ENCODE measurements at regions not wholly inside any gene's neighbourhood (a gene's known extent, or its start where the extent isn't known, plus 50 kb on each side); places are given as distances from the start of the nearest gene placed in this dataset.

GRCh38 chr20:3328501-3328900, 79.0 kb downstream of the DNAAF9 start:
- Histone ChIP-seq H3K18ac (ENCODE audit: low read length) (no peak overlapping the region), H3K4me2 (ENCODE audit: low read length) (no peak overlapping the region), H3K4me1 (ENCODE audit: control insufficient read depth, low read depth, low read length) (peaks cover 3% of the 10 kb centered on the region), H3K9ac (ENCODE audit: low read length) (no peak overlapping the region), H2BK5ac (ENCODE audit: low read length) (no peak overlapping the region), H2BK120ac (ENCODE audit: low read depth, low read length) (no peak overlapping the region), H2BK15ac (replicated peaks; ENCODE audit: low read depth) (no peak overlapping the region), H3K36me3 (ENCODE audit: control insufficient read depth, insufficient read depth, low read length) (peaks cover 2% of the 10 kb centered on the region), H3K27ac (ENCODE audit: low read depth, low read length) (no peak overlapping the region), H2AK5ac (ENCODE audit: low read length) (no peak overlapping the region), H3K4ac (ENCODE audit: low read depth, low read length) (no peak overlapping the region), H4K5ac (ENCODE audit: low read length) (no peak overlapping the region), H3K79me2 (ENCODE audit: control insufficient read depth, insufficient read depth, low read length) (no peaks in the 10 kb centered on the region), H3K79me1 (ENCODE audit: low read length) (no peaks in the 10 kb centered on the region), H4K8ac (ENCODE audit: low read depth, low read length) (no peak overlapping the region), H3K4me3 (ENCODE audit: low read length) (no peak overlapping the region), H3K56ac (ENCODE audit: low read length) (no peak overlapping the region), H3K23ac (ENCODE audit: low read length) (no peak overlapping the region), H3K27me3 (ENCODE audit: insufficient read depth, low read length, poor library complexity) (no peaks in the 10 kb centered on the region)
- WGBS (ENCODE audit: extremely low coverage, insufficient coverage, low lambda C conversion rate), result no CpG with 5 or more reads among the region's 4 CpGs
- DNase-seq, result no peak

GRCh38 chr20:3326779-3327521, 80.5 kb downstream of the DNAAF9 start:
- no peak overlapping the region for H2BK5ac ChIP-seq (ENCODE audit: low read length)
- WGBS (ENCODE audit: extremely low coverage, insufficient coverage, low lambda C conversion rate), result no CpG with 5 or more reads among the region's 7 CpGs
- H2BK120ac ChIP-seq (ENCODE audit: low read depth, low read length), result no peak overlapping the region
- peaks cover 3% of the 10 kb centered on the region for H3K36me3 ChIP-seq (ENCODE audit: control insufficient read depth, insufficient read depth, low read length)
- H2AK5ac ChIP-seq (ENCODE audit: low read length), result no peak overlapping the region
- H3K9ac ChIP-seq (ENCODE audit: low read length), result no peak overlapping the region
- no peak overlapping the region for H3K23ac ChIP-seq (ENCODE audit: low read length)
- H3K27me3 ChIP-seq (ENCODE audit: insufficient read depth, low read length, poor library complexity), result no peaks in the 10 kb centered on the region
- H3K79me1 ChIP-seq (ENCODE audit: low read length), result no peaks in the 10 kb centered on the region
- no peak overlapping the region for H3K4me2 ChIP-seq (ENCODE audit: low read length)
- H4K8ac ChIP-seq (ENCODE audit: low read depth, low read length), result no peak overlapping the region
- no peak overlapping the region for H3K27ac ChIP-seq (ENCODE audit: low read depth, low read length)
- H4K5ac ChIP-seq (ENCODE audit: low read length), result no peak overlapping the region
- no peak overlapping the region for H3K4ac ChIP-seq (ENCODE audit: low read depth, low read length)
- no peaks in the 10 kb centered on the region for H3K79me2 ChIP-seq (ENCODE audit: control insufficient read depth, insufficient read depth, low read length)
- no peak overlapping the region for H3K4me3 ChIP-seq (ENCODE audit: low read length)
- no peak for DNase-seq
- peaks cover 7% of the 10 kb centered on the region for H3K4me1 ChIP-seq (ENCODE audit: control insufficient read depth, low read depth, low read length)
- H3K18ac ChIP-seq (ENCODE audit: low read length), result no peak overlapping the region
- no peak overlapping the region for H3K56ac ChIP-seq (ENCODE audit: low read length)
- H2BK15ac ChIP-seq (replicated peaks; ENCODE audit: low read depth), result no peak overlapping the region

GRCh38 chr20:3325864-3326263, 81.6 kb downstream of the DNAAF9 start:
- no peak overlapping the region for H3K23ac ChIP-seq (ENCODE audit: low read length)
- no peaks in the 10 kb centered on the region for H3K79me1 ChIP-seq (ENCODE audit: low read length)
- no peak overlapping the region for H2BK5ac ChIP-seq (ENCODE audit: low read length)
- no peak for DNase-seq
- no peaks in the 10 kb centered on the region for H3K79me2 ChIP-seq (ENCODE audit: control insufficient read depth, insufficient read depth, low read length)
- H3K4me1 ChIP-seq (ENCODE audit: control insufficient read depth, low read depth, low read length), result peaks cover 7% of the 10 kb centered on the region
- no peak overlapping the region for H3K9ac ChIP-seq (ENCODE audit: low read length)
- H3K36me3 ChIP-seq (ENCODE audit: control insufficient read depth, insufficient read depth, low read length), result peaks cover 1% of the 10 kb centered on the region
- H3K56ac ChIP-seq (ENCODE audit: low read length), result no peak overlapping the region
- no CpG with 5 or more reads among the region's 2 CpGs for WGBS (ENCODE audit: extremely low coverage, insufficient coverage, low lambda C conversion rate)
- no peak overlapping the region for H3K4me2 ChIP-seq (ENCODE audit: low read length)
- no peak overlapping the region for H3K4ac ChIP-seq (ENCODE audit: low read depth, low read length)
- H2BK120ac ChIP-seq (ENCODE audit: low read depth, low read length), result no peak overlapping the region
- no peak overlapping the region for H2AK5ac ChIP-seq (ENCODE audit: low read length)
- H3K18ac ChIP-seq (ENCODE audit: low read length), result no peak overlapping the region
- no peaks in the 10 kb centered on the region for H3K27me3 ChIP-seq (ENCODE audit: insufficient read depth, low read length, poor library complexity)
- no peak overlapping the region for H3K27ac ChIP-seq (ENCODE audit: low read depth, low read length)
- H3K4me3 ChIP-seq (ENCODE audit: low read length), result no peak overlapping the region
- no peak overlapping the region for H4K8ac ChIP-seq (ENCODE audit: low read depth, low read length)
- no peak overlapping the region for H2BK15ac ChIP-seq (replicated peaks; ENCODE audit: low read depth)
- H4K5ac ChIP-seq (ENCODE audit: low read length), result no peak overlapping the region

- H2BK5ac ChIP-seq (ENCODE audit: low read length), result no peak overlapping the region
- H3K9ac ChIP-seq (ENCODE audit: low read length), result no peak overlapping the region
- no CpG with 5 or more reads among the region's 5 CpGs for WGBS (ENCODE audit: extremely low coverage, insufficient coverage, low lambda C conversion rate)
- no peaks in the 10 kb centered on the region for H3K79me1 ChIP-seq (ENCODE audit: low read length)
- H3K4me2 ChIP-seq (ENCODE audit: low read length), result no peak overlapping the region
- H2AK5ac ChIP-seq (ENCODE audit: low read length), result no peak overlapping the region
- H3K4me1 ChIP-seq (ENCODE audit: control insufficient read depth, low read depth, low read length), result peaks cover 7% of the 10 kb centered on the region
- H3K23ac ChIP-seq (ENCODE audit: low read length), result no peak overlapping the region
- no peak overlapping the region for H3K18ac ChIP-seq (ENCODE audit: low read length)
- no peak overlapping the region for H3K27ac ChIP-seq (ENCODE audit: low read depth, low read length)
- H4K5ac ChIP-seq (ENCODE audit: low read length), result no peak overlapping the region
- no peak overlapping the region for H2BK120ac ChIP-seq (ENCODE audit: low read depth, low read length)
- H3K4ac ChIP-seq (ENCODE audit: low read depth, low read length), result no peak overlapping the region
- no peak overlapping the region for H3K4me3 ChIP-seq (ENCODE audit: low read length)
- peak; percentile 62 for DNase-seq
- H3K79me2 ChIP-seq (ENCODE audit: control insufficient read depth, insufficient read depth, low read length), result no peaks in the 10 kb centered on the region
- H2BK15ac ChIP-seq (replicated peaks; ENCODE audit: low read depth), result no peak overlapping the region
- no peak overlapping the region for H3K56ac ChIP-seq (ENCODE audit: low read length)
- no peak overlapping the region for H4K8ac ChIP-seq (ENCODE audit: low read depth, low read length)
- peaks cover 1% of the 10 kb centered on the region for H3K36me3 ChIP-seq (ENCODE audit: control insufficient read depth, insufficient read depth, low read length)
- no peaks in the 10 kb centered on the region for H3K27me3 ChIP-seq (ENCODE audit: insufficient read depth, low read length, poor library complexity)
Measured at GRCh38 chr20:3323398-3323797, 84.1 kb downstream of the DNAAF9 start.

GRCh38 chr20:3318226-3318884, 79.4 kb upstream of the SLC4A11 start:
- WGBS (ENCODE audit: extremely low coverage, insufficient coverage, low lambda C conversion rate), result no CpG with 5 or more reads among the region's 3 CpGs
- H2BK15ac ChIP-seq (replicated peaks; ENCODE audit: low read depth), result no peak overlapping the region
- no peak overlapping the region for H3K4ac ChIP-seq (ENCODE audit: low read depth, low read length)
- no peak overlapping the region for H3K4me2 ChIP-seq (ENCODE audit: low read length)
- no peak overlapping the region for H4K8ac ChIP-seq (ENCODE audit: low read depth, low read length)
- no peak overlapping the region for H2BK120ac ChIP-seq (ENCODE audit: low read depth, low read length)
- no peak overlapping the region for H4K5ac ChIP-seq (ENCODE audit: low read length)
- H3K79me2 ChIP-seq (ENCODE audit: control insufficient read depth, insufficient read depth, low read length), result no peaks in the 10 kb centered on the region
- peaks cover 3% of the 10 kb centered on the region for H3K36me3 ChIP-seq (ENCODE audit: control insufficient read depth, insufficient read depth, low read length)
- H3K23ac ChIP-seq (ENCODE audit: low read length), result no peak overlapping the region
- H3K27me3 ChIP-seq (ENCODE audit: insufficient read depth, low read length, poor library complexity), result no peaks in the 10 kb centered on the region
- no peak overlapping the region for H3K18ac ChIP-seq (ENCODE audit: low read length)
- no peak overlapping the region for H3K9ac ChIP-seq (ENCODE audit: low read length)
- no peak overlapping the region for H3K27ac ChIP-seq (ENCODE audit: low read depth, low read length)
- H2BK5ac ChIP-seq (ENCODE audit: low read length), result no peak overlapping the region
- DNase-seq, result no peak
- H3K4me3 ChIP-seq (ENCODE audit: low read length), result no peak overlapping the region
- no peaks in the 10 kb centered on the region for H3K79me1 ChIP-seq (ENCODE audit: low read length)
- H2AK5ac ChIP-seq (ENCODE audit: low read length), result no peak overlapping the region
- no peak overlapping the region for H3K56ac ChIP-seq (ENCODE audit: low read length)
- H3K4me1 ChIP-seq (ENCODE audit: control insufficient read depth, low read depth, low read length), result peaks cover 4% of the 10 kb centered on the region

Measured in mesendoderm (in vitro differentiated cells).